ENCODE measurements at regions not wholly inside any gene's neighbourhood (a gene's known extent, or its start where the extent isn't known, plus 50 kb on each side); places are given as distances from the start of the nearest gene placed in this dataset.

- H3K18ac ChIP-seq (ENCODE audit: insufficient read length, low read depth, low read length) = no peak overlapping the region
- no peak overlapping the region for H3K14ac ChIP-seq (ENCODE audit: insufficient read depth, low read length)
- no peak overlapping the region for H2BK5ac ChIP-seq (ENCODE audit: insufficient read length, low read length)
- no CpG with 5 or more reads among the region's 1 CpG for WGBS (ENCODE audit: extremely low coverage, insufficient read length, low lambda C conversion rate)
- no peak overlapping the region for H2BK15ac ChIP-seq (ENCODE audit: low read depth, low read length)
- H3K23ac ChIP-seq (ENCODE audit: insufficient read length, low read depth, low read length) = no peak overlapping the region
- H3K4me2 ChIP-seq (ENCODE audit: insufficient read depth, insufficient read length, low read length) = no peak overlapping the region
- no peak overlapping the region for H4K5ac ChIP-seq (ENCODE audit: insufficient read length, low read depth, low read length)
- no peak overlapping the region for H4K8ac ChIP-seq (replicated peaks; ENCODE audit: insufficient read length, low read depth, low read length)
- no peaks in the 10 kb centered on the region for H3K4me1 ChIP-seq (ENCODE audit: insufficient read depth, low read length)
- H3T11ph ChIP-seq (ENCODE audit: low read length) = no peak overlapping the region
- no peak for DNase-seq
- peaks cover 7 to 12% of the 10 kb centered on the region in 2 experiments for H3K4me1 Mint-ChIP-seq
- no peak overlapping the region for H2BK12ac ChIP-seq (ENCODE audit: insufficient read length, low read depth, low read length)
- H2AK5ac ChIP-seq (ENCODE audit: insufficient read length, low read length) = no peak overlapping the region
- no peaks in the 10 kb centered on the region for H4K20me1 ChIP-seq (ENCODE audit: control insufficient read depth, insufficient read depth, insufficient read length)
- no peak overlapping the region for H3K56ac ChIP-seq (ENCODE audit: insufficient read length, low read depth, low read length)
- no peak overlapping the region for H2AFZ ChIP-seq (ENCODE audit: low read length)
- H4K91ac ChIP-seq (ENCODE audit: insufficient read length, low read depth, low read length) = no peak overlapping the region
- no peaks in the 10 kb centered on the region for H3K9me3 Mint-ChIP-seq
- H3K27ac Mint-ChIP-seq = no peak overlapping the region
- H3K9me3 ChIP-seq (ENCODE audit: control insufficient read depth, low read depth, low read length) = no peaks in the 10 kb centered on the region
- H3K27me3 Mint-ChIP-seq (ENCODE audit: low read depth) = no peaks in the 10 kb centered on the region
- TF ChIP-seq CTCF (conservative IDR thresholded peaks at IDR 0.05) = no peak
- H3K23me2 ChIP-seq (ENCODE audit: insufficient read length, low read depth, low read length, poor library complexity, severe bottlenecking) = no peaks in the 10 kb centered on the region
- H2BK20ac ChIP-seq (ENCODE audit: low read depth, low read length, poor library complexity, severe bottlenecking) = no peak overlapping the region
- no peak overlapping the region for H3K4me3 Mint-ChIP-seq
- no peaks in the 10 kb centered on the region for H3K79me1 ChIP-seq (ENCODE audit: insufficient read depth, low read depth, low read length, poor library complexity, severe bottlenecking)
- H2BK120ac ChIP-seq (ENCODE audit: low read depth, low read length, poor library complexity, severe bottlenecking) = no peak overlapping the region
- H3K27ac ChIP-seq (ENCODE audit: insufficient read length, low read depth, low read length) = no peak overlapping the region
- H3K27me3 ChIP-seq (ENCODE audit: insufficient read depth, low read length) = no peaks in the 10 kb centered on the region
- H3K4ac ChIP-seq (ENCODE audit: low read depth, low read length) = no peak overlapping the region
- no peak overlapping the region for H3K9ac ChIP-seq (ENCODE audit: extremely low read depth, insufficient read length, low read length)
- no peaks in the 10 kb centered on the region for H3K79me2 ChIP-seq (ENCODE audit: insufficient read depth, low read length)
- H3K36me3 Mint-ChIP-seq (ENCODE audit: insufficient read depth in 1 of 3, low read depth in 3 of 3) = no peaks in the 10 kb centered on the region
Measured at GRCh38 chr9:28805197-28805596, 1231.9 kb upstream of the C9orf72 start.

Data from H9 (cell line).